RPMI8226 (cell line): ENCODE measurements at regions not wholly inside any gene's neighbourhood (a gene's known extent, or its start where the extent isn't known, plus 50 kb on each side); places are given as distances from the start of the nearest gene placed in this dataset.

Experiments
- DNase-seq: peaks from one replicate; pipeline ENCODE4 v3.0.0-alpha.2; 2015

DNA sequence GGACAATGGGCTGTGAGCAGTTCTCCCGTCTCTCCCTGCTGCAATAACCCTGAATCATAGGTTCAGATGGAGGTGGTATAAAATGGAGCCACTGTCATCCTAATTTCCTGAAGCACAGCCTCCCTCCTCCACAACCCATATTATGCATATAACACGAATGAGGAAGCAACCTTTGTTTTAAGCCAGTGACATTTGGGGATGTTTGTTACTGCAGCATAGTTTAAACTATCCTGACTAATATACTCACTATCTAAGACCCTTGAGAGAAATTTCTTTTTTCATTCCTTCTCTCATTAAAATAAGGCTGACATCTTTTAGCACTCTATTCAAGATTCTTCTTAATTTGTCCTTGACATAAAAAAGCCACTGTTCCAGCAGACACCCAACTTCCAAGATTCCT lies 413.4 kb downstream of the SOX9 start:
- no peak for DNase-seq

DNA sequence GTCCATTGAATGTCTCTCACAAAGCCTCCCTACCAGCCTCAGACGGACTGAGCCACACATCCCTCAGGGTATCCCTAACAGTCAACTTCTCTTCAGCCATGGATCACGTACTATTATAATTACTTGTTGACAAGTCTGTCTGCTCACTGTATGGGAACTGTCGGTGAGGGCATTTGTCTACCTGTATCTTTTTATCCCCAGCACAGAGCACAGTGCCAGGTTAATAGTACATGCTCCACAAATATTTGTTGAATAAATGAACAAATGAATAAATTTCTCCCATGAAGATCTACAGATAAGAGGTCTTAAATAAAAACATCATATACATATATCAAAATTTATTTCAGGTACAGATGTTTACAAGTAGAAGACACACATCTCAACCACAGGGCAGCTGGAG lies 414.0 kb downstream of the SOX9 start:
- no peak for DNase-seq

- DNase-seq, result no peak
These were observed 414.5 kb downstream of the SOX9 start for GRCh38 chr17:72535346-72535745.

DNA sequence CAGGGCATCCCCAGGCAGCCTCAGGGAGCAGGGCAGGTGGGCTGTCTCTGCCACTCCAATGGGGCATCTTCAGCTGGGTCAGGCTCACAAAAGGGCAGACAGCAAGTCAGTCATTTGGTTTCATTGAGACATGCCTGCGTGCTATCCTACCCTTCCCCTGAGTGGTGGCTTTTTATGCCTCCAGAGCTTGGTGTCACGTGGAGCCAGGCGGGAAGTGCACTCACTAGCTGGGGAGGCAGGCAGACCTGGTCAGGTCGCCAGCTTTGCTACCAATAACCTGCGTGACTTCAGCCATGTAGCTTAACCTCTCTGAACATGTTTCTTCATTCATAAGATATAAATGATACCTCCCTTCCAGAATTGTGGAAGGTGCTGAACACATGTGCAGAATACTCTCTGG lies 415.0 kb downstream of the SOX9 start:
- DNase-seq, result no peak

- DNase-seq, result no peak
These were observed 416.0 kb downstream of the SOX9 start for GRCh38 chr17:72536788-72537187.

- no peak for DNase-seq
These were observed 417.6 kb downstream of the SOX9 start for GRCh38 chr17:72538443-72538842.

GRCh38 chr17:72538901-72539352 lies 418.1 kb downstream of the SOX9 start:
- no peak for DNase-seq

GRCh38 chr17:72539981-72540897 lies 419.4 kb downstream of the SOX9 start:
- no peak for DNase-seq

GRCh38 chr17:72542317-72542716 lies 421.5 kb downstream of the SOX9 start:
- no peak for DNase-seq

GRCh38 chr17:72545766-72546165 lies 424.9 kb downstream of the SOX9 start:
- DNase-seq, result no peak

DNA sequence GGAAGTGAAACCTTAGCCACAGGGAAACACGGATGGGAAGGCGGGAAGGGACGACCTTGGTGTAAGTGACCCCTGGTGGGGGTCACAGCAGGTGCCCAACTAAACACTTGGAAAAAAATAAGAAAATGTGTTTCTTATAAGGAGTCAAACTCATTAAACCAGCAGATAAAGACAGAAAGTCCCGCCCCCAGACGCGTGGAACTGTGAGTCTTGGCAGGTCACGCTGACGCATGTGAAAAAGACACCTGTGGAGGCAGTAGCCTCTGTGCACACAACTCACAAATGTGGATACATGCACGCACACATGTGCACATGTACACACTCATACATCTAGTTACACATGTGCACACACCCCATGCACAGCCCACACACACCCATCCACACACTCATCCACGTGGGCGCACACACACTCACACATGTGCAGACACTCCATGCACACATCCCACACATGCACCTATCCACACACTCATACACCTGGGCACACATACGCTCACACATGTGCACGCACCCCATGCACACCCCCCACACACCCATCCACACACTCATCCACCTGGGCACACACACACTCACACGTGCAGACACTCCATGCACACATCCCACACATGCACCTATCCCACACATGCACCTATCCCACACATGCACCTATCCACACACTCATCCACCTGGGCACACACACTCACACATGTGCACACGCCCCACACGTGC lies 432.4 kb downstream of the SOX9 start:
- DNase-seq, result no peak

- no peak for DNase-seq
These were observed 433.7 kb downstream of the SOX9 start for GRCh38 chr17:72554508-72554907.

GRCh38 chr17:72555052-72555451 lies 434.2 kb downstream of the SOX9 start:
- no peak for DNase-seq

- peak; percentile 76 for DNase-seq
These were observed 436.4 kb downstream of the SOX9 start for GRCh38 chr17:72556944-72557826.

DNA sequence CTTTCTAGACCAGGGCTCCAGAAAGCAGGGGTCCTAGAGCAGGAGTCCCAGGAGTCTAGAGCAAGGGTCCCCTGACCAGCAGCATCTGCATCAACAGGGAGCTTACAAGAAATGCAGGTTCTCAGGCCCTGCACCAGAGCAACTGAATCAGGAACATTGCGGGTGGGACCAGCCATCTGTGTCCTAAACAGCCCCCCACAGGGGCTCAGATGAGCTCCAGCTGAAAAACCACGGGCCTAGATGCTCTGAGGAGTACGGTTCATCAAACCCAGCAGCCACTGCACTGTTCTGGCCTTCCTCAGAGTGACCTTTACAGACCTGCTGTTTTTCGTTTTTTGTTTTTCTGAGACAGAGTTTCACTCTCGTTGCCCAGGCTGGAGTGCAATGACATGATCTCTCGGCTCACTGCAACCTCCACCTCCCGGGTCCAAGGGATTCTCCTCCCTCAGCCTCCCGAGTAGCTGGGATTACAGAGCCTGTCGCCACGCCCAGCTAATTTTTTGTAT lies 438.2 kb downstream of the SOX9 start:
- DNase-seq, result no peak

DNA sequence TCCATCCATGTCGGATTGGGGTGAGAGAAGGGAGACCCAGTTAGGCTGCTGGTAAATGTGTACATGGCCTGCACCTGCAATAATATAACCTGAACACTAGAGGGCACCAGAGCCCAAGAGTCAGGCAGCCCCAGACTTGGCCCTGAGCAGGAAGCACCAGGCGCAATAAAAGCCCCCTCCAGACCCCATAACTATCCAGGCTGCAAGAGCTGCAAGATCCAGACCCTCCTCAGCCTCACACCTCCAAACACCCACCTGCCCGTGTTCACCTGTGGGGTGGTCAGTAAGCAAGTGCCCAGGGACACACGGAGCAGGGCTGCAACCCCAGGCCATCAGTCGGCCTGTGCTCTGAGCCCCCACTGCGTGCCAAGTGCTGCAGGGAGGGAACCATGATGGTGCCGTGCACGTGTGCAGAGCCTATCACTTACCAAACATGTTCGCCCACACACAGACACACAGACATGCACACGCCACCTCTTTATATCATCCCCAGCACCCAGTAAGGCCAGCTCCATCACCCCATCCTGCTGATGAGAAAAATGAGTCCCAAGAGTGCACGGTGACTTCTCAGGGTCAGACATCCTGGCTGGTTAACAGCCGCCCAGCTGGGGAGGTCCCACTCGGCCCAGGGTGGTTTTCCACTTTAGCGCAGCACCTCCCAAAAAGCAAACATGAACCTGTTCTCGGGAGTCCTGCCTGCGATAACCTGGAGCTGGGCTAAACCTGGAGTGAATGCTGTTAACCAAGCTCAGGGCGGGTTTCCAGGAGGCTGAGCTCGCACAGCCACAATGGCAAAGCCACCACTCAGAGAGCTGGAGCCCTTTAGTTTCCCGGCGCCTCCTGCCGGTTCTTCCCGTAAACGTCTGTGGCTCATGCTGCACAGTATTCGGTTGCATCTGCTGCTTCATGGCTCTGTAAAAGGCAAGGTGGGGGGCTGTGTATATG lies 439.8 kb downstream of the SOX9 start:
- DNase-seq, result peak; percentile 55

GRCh38 chr17:72561266-72561665 lies 440.4 kb downstream of the SOX9 start:
- DNase-seq, result no peak

- DNase-seq, result no peak
These were observed 440.9 kb downstream of the SOX9 start for GRCh38 chr17:72561680-72562079.

GRCh38 chr17:72562615-72563188 lies 441.9 kb downstream of the SOX9 start:
- DNase-seq, result no peak

DNA sequence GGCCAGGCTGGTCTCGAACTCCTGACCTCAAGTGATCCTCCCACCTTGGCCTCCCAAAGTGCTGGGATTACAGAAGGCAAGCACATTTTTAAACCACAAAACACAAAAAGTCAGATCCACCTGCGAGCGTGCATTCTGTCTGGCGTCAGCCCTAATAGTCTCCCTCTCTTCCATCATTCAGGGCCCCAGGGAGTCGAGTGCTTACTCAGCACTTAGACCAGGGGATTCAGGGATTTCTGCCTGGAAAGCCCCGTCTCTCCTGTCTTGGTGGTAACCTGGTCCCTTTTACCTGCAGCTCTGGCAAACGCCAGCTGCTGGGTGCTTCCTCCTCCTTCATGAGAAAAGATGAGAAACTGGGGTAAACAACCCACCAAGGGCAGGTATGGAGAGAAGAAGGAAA lies 443.1 kb downstream of the SOX9 start:
- no peak for DNase-seq

GRCh38 chr17:72565006-72565405 lies 444.2 kb downstream of the SOX9 start:
- no peak for DNase-seq
